Esophagus squamous epithelium (tissue), 5 donors: ENCODE measurements at regions not wholly inside any gene's neighbourhood (a gene's known extent, or its start where the extent isn't known, plus 50 kb on each side); places are given as distances from the start of the nearest gene placed in this dataset.

ENCODE experiments used
- DNase-seq: peaks from one replicate; lab custom pipeline; 2025; lab: John Stamatoyannopoulos, UW
- H3K27ac ChIP-seq, 4 donors: fragments of 200-600 bp; sonication (generic); one replicate each; pipeline ENCODE4 v1.5.1; 2016 to 2019; ENCODE audit warnings: mild to moderate bottlenecking in 1 of 4
- H3K27me3 ChIP-seq, 4 donors: fragments of 200-600 bp; sonication (generic); 1 replicate in 3 of 4; 2 replicates in 1 of 4; pipeline versions ENCODE4 v1.5.1 to v1.6.0; 2017 to 2021; ENCODE audit warnings: antibody characterized with exemption in 1 of 4
- H3K36me3 ChIP-seq, 3 donors: fragments of 200-600 bp; sonication (generic); one replicate each; pipeline ENCODE4 v1.5.1; 2016 to 2019
- H3K4me1 ChIP-seq, 3 donors: fragments of 200-600 bp; sonication (generic); one replicate each; pipeline ENCODE4 v1.5.1; 2017 to 2019
- H3K4me3 ChIP-seq, 4 donors: fragments of 200-600 bp; sonication (generic); 1 replicate in 3 of 4; 2 replicates in 1 of 4; pipeline ENCODE4 v1.5.1; 2016 to 2019; ENCODE audit warnings: mild to moderate bottlenecking in 2 of 4, moderate library complexity in 1 of 4
- H3K9me3 ChIP-seq, 3 donors: fragments of 200-600 bp; sonication (generic); one replicate each; pipeline ENCODE4 v1.5.1; 2016 to 2019
- CTCF ChIP-seq, 6 experiments: fragments of 450-650 bp in 4 of 6; fragments of 200-600 bp in 2 of 6; sonication (generic) in 2 of 6; IDR thresholded peaks; one replicate each; pipeline ENCODE4 v1.5.1; 2016 to 2019; ENCODE audit warnings: antibody characterized with exemption in 6 of 6, mild to moderate bottlenecking in 4 of 6, moderate library complexity in 4 of 6
- POLR2A ChIP-seq, 4 donors: fragments of 450-650 bp; IDR thresholded peaks; one replicate each; pipeline ENCODE4 v1.6.1; 2017; ENCODE audit warnings: antibody characterized with exemption in 4 of 4, mild to moderate bottlenecking in 4 of 4, moderate library complexity in 3 of 4
- WGBS, 2 donors: methylation state at CpG; one replicate each; pipeline ENCODE4 v1.1.5; 2018; 5-methylcytosine and 5-hydroxymethylcytosine counted together
- intact Hi-C: fragments of 100-400 bp; cut with DNase I; formaldehyde crosslinking; loops from one replicate; pipeline ENCODE4 v1.15.0; 2022
- donor health status: DM: yes; HTN: yes; CAD: no.

GRCh38 chr11:76284161-76284560 lies 77.9 kb upstream of the WNT11 start:
- no peak overlapping the region for H3K4me3 ChIP-seq
- no peak overlapping the region for H3K27ac ChIP-seq
- no peak for DNase-seq
- H3K9me3 ChIP-seq = no peaks in the 10 kb centered on the region
- TF ChIP-seq POLR2A (IDR thresholded peaks at IDR 0.05) (no peak), CTCF (IDR thresholded peaks at IDR 0.05) (no peak)
- WGBS, 2 donors = 100% methylated on average over 1 of the region's 8 CpGs; no CpG with 5 or more reads in 1 of the 2 donors
- H3K27me3 ChIP-seq = peaks cover 0 to 11% (median 0%) of the 10 kb centered on the region in 4 donors
- no peaks in the 10 kb centered on the region for H3K4me1 ChIP-seq
- H3K36me3 ChIP-seq = no peaks in the 10 kb centered on the region
- intact Hi-C loops = no loop called here

GRCh38 chr11:76282811-76283595 lies 76.7 kb upstream of the WNT11 start:
- peaks cover 0 to 11% (median 0%) of the 10 kb centered on the region in 4 donors for H3K27me3 ChIP-seq
- TF ChIP-seq POLR2A (IDR thresholded peaks at IDR 0.05) (no peak), CTCF (IDR thresholded peaks at IDR 0.05) (no peak)
- no peaks in the 10 kb centered on the region for H3K9me3 ChIP-seq
- H3K4me3 ChIP-seq = no peak overlapping the region
- 64 to 80% methylated on average over 7 of the region's 10 CpGs for WGBS, 2 donors
- DNase-seq = no peak
- intact Hi-C loops = no loop called here
- no peak overlapping the region for H3K27ac ChIP-seq
- no peaks in the 10 kb centered on the region for H3K4me1 ChIP-seq
- no peaks in the 10 kb centered on the region for H3K36me3 ChIP-seq

- TF ChIP-seq POLR2A (IDR thresholded peaks at IDR 0.05) (no peak), CTCF (IDR thresholded peaks at IDR 0.05) (no peak)
- Histone ChIP-seq H3K4me3 (no peak overlapping the region), H3K27ac (no peak overlapping the region), H3K27me3 (peaks cover 0 to 14% (median 0%) of the 10 kb centered on the region in 4 donors), H3K4me1 (no peaks in the 10 kb centered on the region), H3K9me3 (no peaks in the 10 kb centered on the region), H3K36me3 (no peaks in the 10 kb centered on the region)
- DNase-seq = no peak
- 77 to 81% methylated on average over 11 to 14 of the region's 14 CpGs for WGBS, 2 donors
- intact Hi-C loops = no loop called here
Observed at GRCh38 chr11:76282172-76282571, 75.9 kb upstream of the WNT11 start.

- DNase-seq = no peak
- 92% methylated on average over 2 of the region's 4 CpGs; no CpG with 5 or more reads in 1 of the 2 donors for WGBS, 2 donors
- no peaks in the 10 kb centered on the region for H3K36me3 ChIP-seq
- H3K27ac ChIP-seq = no peak overlapping the region
- H3K4me1 ChIP-seq = no peaks in the 10 kb centered on the region
- H3K27me3 ChIP-seq = peaks cover 0 to 14% (median 0%) of the 10 kb centered on the region in 4 donors
- TF ChIP-seq CTCF (IDR thresholded peaks at IDR 0.05) = no peak
- TF ChIP-seq POLR2A (IDR thresholded peaks at IDR 0.05) = no peak
- no peaks in the 10 kb centered on the region for H3K9me3 ChIP-seq
- no peak overlapping the region for H3K4me3 ChIP-seq
- intact Hi-C loops = no loop called here
Observed at GRCh38 chr11:76281558-76281906, 75.2 kb upstream of the WNT11 start.

- Histone ChIP-seq H3K9me3 (no peaks in the 10 kb centered on the region), H3K4me3 (no peak overlapping the region), H3K27ac (no peak overlapping the region), H3K36me3 (no peaks in the 10 kb centered on the region), H3K27me3 (peaks cover 0 to 14% (median 0%) of the 10 kb centered on the region in 4 donors), H3K4me1 (no peaks in the 10 kb centered on the region)
- no peak for DNase-seq
- TF ChIP-seq POLR2A (IDR thresholded peaks at IDR 0.05) (no peak), CTCF (IDR thresholded peaks at IDR 0.05) (no peak)
- 73 to 84% methylated on average over 3 to 5 of the region's 15 CpGs for WGBS, 2 donors
- intact Hi-C loops = no loop called here
Observed at GRCh38 chr11:76280882-76281557, 74.7 kb upstream of the WNT11 start.
